Large intestine (tissue), 3 donors: ENCODE measurements at regions not wholly inside any gene's neighbourhood (a gene's known extent, or its start where the extent isn't known, plus 50 kb on each side); places are given as distances from the start of the nearest gene placed in this dataset.
"Not testable (repeated sequence)": the region's sequence is repeated elsewhere in the genome, so short reads cannot be mapped to it uniquely, and the experiment has no call there.

Source experiments
- DNase-seq, 2 donors: peaks; one replicate each; pipeline versions ENCODE4 v3.0.0 to v3.0.0-alpha.2; 2013
- H3K27ac ChIP-seq: one replicate; pipeline ENCODE4 v1.5.1; 2013; ENCODE audit warnings: low read length
- H3K27me3 ChIP-seq: 2 replicates; pipeline ENCODE4 v1.6.1; 2013; ENCODE audit warnings: low read length; ENCODE audit not compliant: control insufficient read depth, insufficient read depth
- H3K36me3 ChIP-seq: 2 replicates; pipeline ENCODE4 v1.6.1; 2013; ENCODE audit warnings: low read length; ENCODE audit not compliant: control insufficient read depth, insufficient read depth
- H3K4me1 ChIP-seq: one replicate; pipeline ENCODE4 v1.6.1; 2013; ENCODE audit warnings: low read length; ENCODE audit not compliant: control insufficient read depth, insufficient read depth
- H3K4me3 ChIP-seq: one replicate; pipeline ENCODE4 v1.5.1; 2013; ENCODE audit warnings: low read length
- H3K9me3 ChIP-seq: one replicate; pipeline ENCODE4 v1.6.1; 2013; ENCODE audit warnings: mild to moderate bottlenecking, low read depth, low read length, moderate library complexity; ENCODE audit not compliant: control insufficient read depth
- WGBS: methylation state at CpG from one replicate; pipeline ENCODE4 v1.1.5; 2013; ENCODE audit warnings: low lambda C conversion rate; ENCODE audit not compliant: insufficient coverage; 5-methylcytosine and 5-hydroxymethylcytosine counted together

- no peak overlapping the region for H3K27ac ChIP-seq
- no peak for DNase-seq
- no peaks in the 10 kb centered on the region for H3K36me3 ChIP-seq
- WGBS: 43% methylated on average over 1 of the region's 1 CpG
- H3K27me3 ChIP-seq: no peaks in the 10 kb centered on the region
- no peaks in the 10 kb centered on the region for H3K9me3 ChIP-seq
- H3K4me3 ChIP-seq: no peak overlapping the region
- H3K4me1 ChIP-seq: no peaks in the 10 kb centered on the region
These were observed 277.6 kb upstream of the RASGRP1 start for GRCh38 chr15:38842226-38842625.

DNA sequence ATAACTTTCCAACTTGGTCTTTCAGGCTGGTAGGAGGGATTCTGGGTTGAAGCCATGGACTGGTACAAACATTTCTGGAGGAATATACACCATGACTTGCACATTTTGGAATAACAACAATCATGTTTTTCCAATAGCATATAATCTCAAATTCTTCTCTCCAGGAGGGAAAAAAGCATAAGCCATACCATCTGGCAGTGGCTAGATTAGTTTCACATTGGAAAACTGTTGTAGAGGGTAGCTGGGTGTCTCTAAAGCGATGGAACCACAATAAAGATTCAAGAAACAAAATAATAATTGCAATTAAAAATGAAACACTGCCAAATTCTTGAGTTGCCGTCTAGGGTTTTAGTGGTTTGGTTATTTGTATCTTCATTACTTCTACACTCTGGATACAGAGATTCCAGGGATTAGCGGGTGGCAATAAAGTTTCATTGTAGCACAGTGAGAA is 278.5 kb upstream of the RASGRP1 start:
- Histone ChIP-seq H3K9me3 (no peaks in the 10 kb centered on the region), H3K27me3 (no peaks in the 10 kb centered on the region), H3K36me3 (no peaks in the 10 kb centered on the region), H3K27ac (no peak overlapping the region), H3K4me3 (no peak overlapping the region), H3K4me1 (no peaks in the 10 kb centered on the region)
- DNase-seq: no peak
- WGBS: 33% methylated on average over 1 of the region's 3 CpGs

GRCh38 chr15:38843736-38844590 is 279.3 kb upstream of the RASGRP1 start:
- Histone ChIP-seq H3K36me3 (no peaks in the 10 kb centered on the region), H3K4me3 (no peak overlapping the region), H3K9me3 (no peaks in the 10 kb centered on the region), H3K27me3 (no peaks in the 10 kb centered on the region), H3K4me1 (no peaks in the 10 kb centered on the region), H3K27ac (no peak overlapping the region)
- 53% methylated on average over 3 of the region's 10 CpGs for WGBS
- no peak for DNase-seq

DNA sequence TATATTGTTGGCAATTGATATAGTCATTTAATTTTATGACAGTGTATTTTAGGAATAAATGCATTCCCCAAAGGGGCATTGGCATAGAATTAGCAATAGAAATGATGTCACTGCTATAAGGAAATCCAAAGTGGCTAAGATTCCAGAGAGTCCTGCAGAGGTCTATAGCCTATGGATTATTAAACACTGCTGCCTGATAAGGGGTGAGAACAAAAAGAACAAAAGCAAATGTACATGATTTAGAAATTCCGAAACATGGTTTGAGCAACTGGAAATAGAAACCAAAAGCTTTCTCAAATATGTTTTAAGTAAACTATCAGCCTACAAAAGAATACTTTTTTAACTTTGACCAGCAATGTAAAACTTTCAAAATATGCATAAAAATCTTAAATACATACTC is 280.1 kb upstream of the RASGRP1 start:
- no peaks in the 10 kb centered on the region for H3K36me3 ChIP-seq
- DNase-seq: no peak
- no peaks in the 10 kb centered on the region for H3K4me1 ChIP-seq
- no peak overlapping the region for H3K4me3 ChIP-seq
- no peak overlapping the region for H3K27ac ChIP-seq
- H3K9me3 ChIP-seq: no peaks in the 10 kb centered on the region
- 80% methylated on average over 1 of the region's 1 CpG for WGBS
- no peaks in the 10 kb centered on the region for H3K27me3 ChIP-seq

DNA sequence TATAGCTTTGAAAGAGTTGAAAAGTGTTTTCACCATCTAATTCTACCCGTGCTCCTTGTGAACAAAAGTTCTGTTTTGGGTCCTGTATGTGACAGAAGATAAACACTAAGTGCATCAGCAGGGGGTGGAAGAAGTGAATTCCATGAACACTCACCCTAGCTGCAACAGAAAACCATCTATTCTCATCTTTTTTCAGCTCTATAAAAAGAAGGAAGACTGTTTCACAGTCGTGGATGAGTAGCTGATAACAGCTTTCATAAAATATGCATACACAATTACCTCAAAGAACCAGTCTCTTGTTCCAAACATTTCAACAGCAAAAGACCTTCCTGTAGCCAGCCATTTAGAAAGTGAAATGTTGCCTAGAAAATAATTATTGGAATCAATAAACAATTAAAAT is 281.7 kb upstream of the RASGRP1 start:
- Histone ChIP-seq H3K4me3 (no peak overlapping the region), H3K4me1 (no peaks in the 10 kb centered on the region), H3K9me3 (no peaks in the 10 kb centered on the region), H3K27ac (no peak overlapping the region), H3K36me3 (no peaks in the 10 kb centered on the region), H3K27me3 (no peaks in the 10 kb centered on the region)
- no CpG with 5 or more reads among the region's 2 CpGs for WGBS
- DNase-seq: no peak

- WGBS: no CpG with 5 or more reads among the region's 5 CpGs
- H3K4me3 ChIP-seq: no peak overlapping the region
- no peak for DNase-seq
- H3K4me1 ChIP-seq: no peaks in the 10 kb centered on the region
- no peaks in the 10 kb centered on the region for H3K27me3 ChIP-seq
- H3K9me3 ChIP-seq: no peaks in the 10 kb centered on the region
- no peak overlapping the region for H3K27ac ChIP-seq
- no peaks in the 10 kb centered on the region for H3K36me3 ChIP-seq
These were observed 283.1 kb upstream of the RASGRP1 start for GRCh38 chr15:38847666-38848065.

GRCh38 chr15:38849046-38849445 is 284.4 kb upstream of the RASGRP1 start:
- Histone ChIP-seq H3K36me3 (no peaks in the 10 kb centered on the region), H3K27ac (no peak overlapping the region), H3K9me3 (no peaks in the 10 kb centered on the region), H3K27me3 (no peaks in the 10 kb centered on the region), H3K4me1 (no peaks in the 10 kb centered on the region), H3K4me3 (no peak overlapping the region)
- no peak for DNase-seq
- 0% methylated on average over 1 of the region's 1 CpG for WGBS

GRCh38 chr15:38852188-38852587 is 287.6 kb upstream of the RASGRP1 start:
- H3K27ac ChIP-seq, H3K27me3 ChIP-seq, H3K4me3 ChIP-seq, DNase-seq, H3K9me3 ChIP-seq, H3K36me3 ChIP-seq, H3K4me1 ChIP-seq: not testable (repeated sequence)
- WGBS: no CpG with 5 or more reads among the region's 1 CpG

- Histone ChIP-seq H3K4me1 (no peaks in the 10 kb centered on the region), H3K9me3 (no peaks in the 10 kb centered on the region), H3K36me3 (no peaks in the 10 kb centered on the region), H3K27ac (no peak overlapping the region), H3K27me3 (no peaks in the 10 kb centered on the region), H3K4me3 (no peak overlapping the region)
- no peak for DNase-seq
- no CpG with 5 or more reads among the region's 1 CpG for WGBS
These were observed 289.0 kb upstream of the RASGRP1 start for GRCh38 chr15:38853608-38854007.

DNA sequence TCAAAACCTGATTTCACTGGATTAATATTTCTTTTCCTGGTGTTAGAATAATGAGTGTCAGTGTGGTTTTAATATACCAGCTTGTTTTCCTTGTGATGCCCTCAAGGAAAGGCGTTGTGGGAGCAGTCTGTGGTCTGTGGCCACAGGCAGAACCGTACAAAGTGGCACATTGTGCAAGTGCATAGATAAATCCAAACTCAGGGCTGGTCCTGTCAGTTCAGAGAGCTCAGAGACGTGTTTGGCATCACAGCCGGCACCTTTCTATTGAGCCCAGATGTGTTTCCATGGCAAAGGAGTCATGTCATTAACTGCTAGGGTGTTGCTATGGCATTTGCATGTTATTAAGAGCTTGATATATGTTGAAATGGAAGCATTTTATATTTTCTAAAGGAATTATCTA is 289.9 kb upstream of the RASGRP1 start:
- Histone ChIP-seq H3K36me3 (no peaks in the 10 kb centered on the region), H3K9me3 (no peaks in the 10 kb centered on the region), H3K4me3 (no peak overlapping the region), H3K4me1 (no peaks in the 10 kb centered on the region), H3K27ac (no peak overlapping the region), H3K27me3 (no peaks in the 10 kb centered on the region)
- no CpG with 5 or more reads among the region's 4 CpGs for WGBS
- no peak for DNase-seq

GRCh38 chr15:38857814-38858213 is 293.2 kb upstream of the RASGRP1 start:
- no peak overlapping the region for H3K4me3 ChIP-seq
- WGBS: no CpG with 5 or more reads among the region's 1 CpG
- H3K36me3 ChIP-seq: no peaks in the 10 kb centered on the region
- H3K27ac ChIP-seq: no peak overlapping the region
- no peaks in the 10 kb centered on the region for H3K9me3 ChIP-seq
- no peak for DNase-seq
- peaks cover 5% of the 10 kb centered on the region for H3K4me1 ChIP-seq
- H3K27me3 ChIP-seq: no peaks in the 10 kb centered on the region
